ENCODE measurements at regions not wholly inside any gene's neighbourhood (a gene's known extent, or its start where the extent isn't known, plus 50 kb on each side); places are given as distances from the start of the nearest gene placed in this dataset.

DNA sequence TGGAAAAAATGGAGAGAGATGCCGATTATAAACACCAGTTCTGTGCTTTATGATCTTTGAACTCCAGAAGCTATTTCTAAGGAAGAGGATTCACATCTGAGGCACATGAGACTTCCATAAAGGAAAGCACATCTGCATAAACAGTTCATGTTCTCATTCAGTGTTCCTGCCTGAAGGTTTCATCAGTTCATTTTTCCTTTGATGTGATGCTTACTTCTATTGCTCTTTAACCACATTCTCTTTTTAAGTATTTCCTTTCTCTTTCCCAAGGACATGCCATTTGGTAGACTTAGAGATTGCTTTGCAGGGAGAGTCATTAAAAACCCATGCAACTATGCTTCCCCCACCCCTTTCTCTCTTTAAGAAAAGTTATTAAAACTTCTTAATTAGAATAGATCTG, 387.0 kb upstream of the FLRT2 start:
- Mint-ChIP-seq H3K27ac (no peak overlapping the region), H3K36me3 (ENCODE audit: low read depth) (no peaks in the 10 kb centered on the region), H3K4me1 (ENCODE audit: low read depth) (no peaks in the 10 kb centered on the region), H3K9me3 (peaks cover 2% of the 10 kb centered on the region), H3K27me3 (no peaks in the 10 kb centered on the region), H3K4me3 (no peak overlapping the region)
- TF ChIP-seq, protein P1, sequence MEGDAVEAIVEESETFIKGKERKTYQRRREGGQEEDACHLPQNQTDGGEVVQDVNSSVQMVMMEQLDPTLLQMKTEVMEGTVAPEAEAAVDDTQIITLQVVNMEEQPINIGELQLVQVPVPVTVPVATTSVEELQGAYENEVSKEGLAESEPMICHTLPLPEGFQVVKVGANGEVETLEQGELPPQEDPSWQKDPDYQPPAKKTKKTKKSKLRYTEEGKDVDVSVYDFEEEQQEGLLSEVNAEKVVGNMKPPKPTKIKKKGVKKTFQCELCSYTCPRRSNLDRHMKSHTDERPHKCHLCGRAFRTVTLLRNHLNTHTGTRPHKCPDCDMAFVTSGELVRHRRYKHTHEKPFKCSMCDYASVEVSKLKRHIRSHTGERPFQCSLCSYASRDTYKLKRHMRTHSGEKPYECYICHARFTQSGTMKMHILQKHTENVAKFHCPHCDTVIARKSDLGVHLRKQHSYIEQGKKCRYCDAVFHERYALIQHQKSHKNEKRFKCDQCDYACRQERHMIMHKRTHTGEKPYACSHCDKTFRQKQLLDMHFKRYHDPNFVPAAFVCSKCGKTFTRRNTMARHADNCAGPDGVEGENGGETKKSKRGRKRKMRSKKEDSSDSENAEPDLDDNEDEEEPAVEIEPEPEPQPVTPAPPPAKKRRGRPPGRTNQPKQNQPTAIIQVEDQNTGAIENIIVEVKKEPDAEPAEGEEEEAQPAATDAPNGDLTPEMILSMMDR (IDR thresholded peaks at IDR 0.05), result no peak
- POLR2A ChIA-PET, result no interaction called here
- ATAC-seq (ENCODE audit: poor library complexity) (no peak), DNase-seq (no peak)
- CTCF ChIA-PET, result no interaction called here
- Histone ChIP-seq H3K36me3 (ENCODE audit: insufficient read depth, low read length) (no peaks in the 10 kb centered on the region), H3K27ac (ENCODE audit: low read depth in 1 of 2, low read length in 2 of 2) (no peak overlapping the region), H3K4me1 (ENCODE audit: insufficient read depth, low read length) (no peaks in the 10 kb centered on the region), H3K27me3 (ENCODE audit: control insufficient read depth in 1 of 2, insufficient read depth in 2 of 2, low read length in 2 of 2) (no peaks in the 10 kb centered on the region), H3K4me3 (ENCODE audit: low read length) (no peak overlapping the region), H3K9me3 (ENCODE audit: control insufficient read depth in 1 of 2, insufficient read depth in 1 of 2, low read length in 2 of 2) (peaks cover 0 to 3% of the 10 kb centered on the region in 2 experiments)
- intact Hi-C loops (cut with DNase I, micrococcal nuclease), result no loop called here

DNA sequence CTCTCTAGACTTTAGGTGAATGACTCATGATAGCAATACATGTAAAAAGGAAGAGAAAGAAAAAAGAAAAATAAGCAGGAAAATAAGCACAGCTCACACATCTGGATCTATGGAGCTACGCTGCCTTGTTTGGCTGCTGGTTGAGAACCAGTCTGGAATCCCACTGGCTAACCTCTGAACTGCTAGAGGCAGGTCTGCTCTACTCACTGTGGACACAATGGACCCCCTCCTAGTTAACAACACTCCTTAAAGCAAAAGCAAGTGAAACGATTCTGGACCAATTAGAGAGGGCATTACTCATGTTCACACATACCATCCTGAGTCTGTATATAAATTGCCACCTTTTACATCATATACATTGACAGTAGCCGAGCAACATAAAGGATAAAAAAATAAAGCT, 383.2 kb upstream of the FLRT2 start:
- intact Hi-C loops (cut with DNase I, micrococcal nuclease), result no loop called here
- Histone ChIP-seq H3K9me3 (ENCODE audit: control insufficient read depth in 1 of 2, insufficient read depth in 1 of 2, low read length in 2 of 2) (peaks cover 0 to 3% of the 10 kb centered on the region in 2 experiments), H3K4me1 (ENCODE audit: insufficient read depth, low read length) (no peaks in the 10 kb centered on the region), H3K27ac (ENCODE audit: low read depth in 1 of 2, low read length in 2 of 2) (no peak overlapping the region), H3K4me3 (ENCODE audit: low read length) (no peak overlapping the region), H3K36me3 (ENCODE audit: insufficient read depth, low read length) (no peaks in the 10 kb centered on the region), H3K27me3 (ENCODE audit: control insufficient read depth in 1 of 2, insufficient read depth in 2 of 2, low read length in 2 of 2) (no peaks in the 10 kb centered on the region)
- ATAC-seq (ENCODE audit: poor library complexity), result no peak
- Mint-ChIP-seq H3K27ac (no peak overlapping the region), H3K4me1 (ENCODE audit: low read depth) (no peaks in the 10 kb centered on the region), H3K9me3 (no peaks in the 10 kb centered on the region), H3K36me3 (ENCODE audit: low read depth) (no peaks in the 10 kb centered on the region), H3K4me3 (no peak overlapping the region), H3K27me3 (no peaks in the 10 kb centered on the region)
- ChIA-PET CTCF (no interaction called here), POLR2A (no interaction called here)
- TF ChIP-seq, protein P1 (IDR thresholded peaks at IDR 0.05), result no peak
- no peak for DNase-seq

DNA sequence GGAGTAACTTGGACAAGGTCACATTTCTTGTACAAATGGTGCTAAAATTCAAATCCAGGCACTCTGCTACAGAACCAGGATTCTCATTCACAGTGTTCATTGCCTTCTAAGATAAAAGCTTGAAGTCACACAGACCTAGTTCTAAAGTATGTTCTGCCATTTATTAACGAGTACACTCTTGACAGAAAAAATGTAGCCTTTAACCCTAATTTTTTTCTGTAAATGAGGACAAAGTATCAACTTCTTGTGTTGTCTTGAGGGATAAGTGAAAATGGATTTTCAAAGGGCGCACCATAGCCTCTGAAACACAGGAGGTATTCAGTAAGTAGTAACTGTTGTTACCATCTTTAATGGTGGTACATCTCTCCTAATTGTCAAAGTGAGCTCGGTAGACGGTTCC, 379.8 kb upstream of the FLRT2 start:
- no peaks in the 10 kb centered on the region for H3K27me3 ChIP-seq (ENCODE audit: control insufficient read depth in 1 of 2, insufficient read depth in 2 of 2, low read length in 2 of 2)
- TF ChIP-seq, protein P1 (IDR thresholded peaks at IDR 0.05), result no peak
- CTCF ChIA-PET, result no interaction called here
- H3K9me3 Mint-ChIP-seq, result peaks cover 5% of the 10 kb centered on the region
- H3K4me1 ChIP-seq (ENCODE audit: insufficient read depth, low read length), result no peaks in the 10 kb centered on the region
- H3K27ac Mint-ChIP-seq, result no peak overlapping the region
- H3K4me3 Mint-ChIP-seq, result no peak overlapping the region
- intact Hi-C loops (cut with DNase I, micrococcal nuclease), result no loop called here
- POLR2A ChIA-PET, result no interaction called here
- no peaks in the 10 kb centered on the region for H3K36me3 ChIP-seq (ENCODE audit: insufficient read depth, low read length)
- no peak for ATAC-seq (ENCODE audit: poor library complexity)
- H3K4me1 Mint-ChIP-seq (ENCODE audit: low read depth), result no peaks in the 10 kb centered on the region
- H3K27ac ChIP-seq (ENCODE audit: low read depth in 1 of 2, low read length in 2 of 2), result no peak overlapping the region
- H3K27me3 Mint-ChIP-seq, result no peaks in the 10 kb centered on the region
- no peak overlapping the region for H3K4me3 ChIP-seq (ENCODE audit: low read length)
- DNase-seq, result no peak
- H3K36me3 Mint-ChIP-seq (ENCODE audit: low read depth), result no peaks in the 10 kb centered on the region
- H3K9me3 ChIP-seq (ENCODE audit: control insufficient read depth in 1 of 2, insufficient read depth in 1 of 2, low read length in 2 of 2), result peaks cover 0 to 4% of the 10 kb centered on the region in 2 experiments

Data from CD4-positive, alpha-beta T cell (primary cell).